Cardiac fibroblast (primary cell): ENCODE measurements at regions not wholly inside any gene's neighbourhood (a gene's known extent, or its start where the extent isn't known, plus 50 kb on each side); places are given as distances from the start of the nearest gene placed in this dataset.

ENCODE experiments used
- DNase-seq, 2 donors: peaks; one replicate each; pipeline versions ENCODE4 v3.0.0 to v3.0.0-alpha.2; 2010; ENCODE audit warnings: low read depth in 2 of 2
- H3K4me3 ChIP-seq, 2 donors: replicated peaks in 1 of 2; 1 replicate in 1 of 2; 2 replicates in 1 of 2; pipeline ENCODE4 v1.5.1; 2011; ENCODE audit warnings: low read depth in 2 of 2, low read length in 2 of 2, mild to moderate bottlenecking in 2 of 2, moderate library complexity in 1 of 2
- CTCF ChIP-seq: IDR thresholded peaks from one replicate; pipeline ENCODE4 v1.5.1; 2011; ENCODE audit warnings: low read depth, mild to moderate bottlenecking, low read length, inconsistent platforms

- no peak overlapping the region for H3K4me3 ChIP-seq
- DNase-seq: no peak
- no peak for TF ChIP-seq CTCF
These were observed 318.0 kb upstream of the PUM3 start for GRCh38 chr9:3161912-3162311.

- no peak overlapping the region for H3K4me3 ChIP-seq
- TF ChIP-seq CTCF: no peak
- no peak for DNase-seq
These were observed 313.1 kb upstream of the PUM3 start for GRCh38 chr9:3157011-3157410.

GRCh38 chr9:3151672-3152576 is 308.0 kb upstream of the PUM3 start:
- no peak for TF ChIP-seq CTCF
- no peak for DNase-seq
- H3K4me3 ChIP-seq: no peak overlapping the region

GRCh38 chr9:3150074-3150473 is 306.2 kb upstream of the PUM3 start:
- no peak overlapping the region for H3K4me3 ChIP-seq
- DNase-seq: no peak
- TF ChIP-seq CTCF: no peak

GRCh38 chr9:3138231-3139229 is 294.6 kb upstream of the PUM3 start:
- TF ChIP-seq CTCF: no peak
- DNase-seq: peak in 1 of 2 donors; percentile 5
- no peak overlapping the region for H3K4me3 ChIP-seq

- no peak for DNase-seq
- no peak for TF ChIP-seq CTCF
- no peak overlapping the region for H3K4me3 ChIP-seq
These were observed 293.4 kb upstream of the PUM3 start for GRCh38 chr9:3137347-3137695.
